WTC11 (cell line): ENCODE measurements at regions not wholly inside any gene's neighbourhood (a gene's known extent, or its start where the extent isn't known, plus 50 kb on each side); places are given as distances from the start of the nearest gene placed in this dataset.

Experiments used
- ATAC-seq: fragments of 200-7000 bp; cut with Tn5 transposase; 2 replicates; pipeline ENCODE4 v1.10.0; 2021; ENCODE audit warnings: mild to moderate bottlenecking, moderate library complexity
- CTCF ChIA-PET: fragments of 300-600 bp; sonication (Branson Sonifier 250); formaldehyde crosslinking; loops from one replicate; lab custom pipeline; 2021; ENCODE audit warnings: antibody characterized with exemption; lab: Charles Lee
- POLR2A ChIA-PET: fragments of 350-600 bp; sonication (Branson Sonifier 250); formaldehyde crosslinking; loops from one replicate; lab custom pipeline; 2021; ENCODE audit warnings: antibody characterized with exemption; lab: Charles Lee
- DNase-seq: peaks from one replicate; pipeline ENCODE4 v3.0.0; 2021; ENCODE audit warnings: low spot score
- H3K27ac Mint-ChIP-seq: 2 replicates; pipeline ENCODE4 v1.8.0; 2021; ENCODE audit warnings: mixed read lengths
- H3K27me3 Mint-ChIP-seq: 2 replicates; pipeline ENCODE4 v1.8.0; 2021; ENCODE audit warnings: low read depth, mild to moderate bottlenecking, moderate library complexity, mixed read lengths
- H3K36me3 Mint-ChIP-seq: 2 replicates; pipeline ENCODE4 v1.8.0; 2021; ENCODE audit warnings: mixed read lengths
- H3K4me1 Mint-ChIP-seq: 2 replicates; pipeline ENCODE4 v1.8.0; 2022; ENCODE audit warnings: mixed read lengths
- H3K4me3 Mint-ChIP-seq: 2 replicates; pipeline ENCODE4 v1.8.0; 2021; ENCODE audit warnings: mild to moderate bottlenecking, moderate library complexity, mixed read lengths
- H3K9me3 Mint-ChIP-seq: 2 replicates; pipeline ENCODE4 v1.8.0; 2021; ENCODE audit warnings: mixed read lengths
- CDX4 ChIP-seq: fragments of 250-450 bp; sonication (Bioruptor Pico); IDR thresholded peaks from 2 replicates; pipeline ENCODE4 v1.9.0; 2021; ENCODE audit warnings: moderate library complexity, mild to moderate bottlenecking, inconsistent platforms, borderline replicate concordance
- FOXK1 ChIP-seq: sonication (generic); formaldehyde crosslinking; IDR thresholded peaks from 2 replicates; pipeline ENCODE4 v1.8.0; 2022; ENCODE audit warnings: mild to moderate bottlenecking, moderate library complexity, missing genetic modification reagents
- GTF2I ChIP-seq: fragments of 250-450 bp; sonication (Bioruptor Pico); conservative IDR thresholded peaks from 2 replicates; pipeline ENCODE4 v1.4.0; 2021; ENCODE audit warnings: mild to moderate bottlenecking
- JAZF1 ChIP-seq: fragments of 250-450 bp; sonication (Bioruptor Pico); IDR thresholded peaks from 2 replicates; pipeline ENCODE4 v1.9.0; 2021; ENCODE audit warnings: moderate library complexity, mild to moderate bottlenecking, inconsistent platforms
- JUN ChIP-seq: sonication (generic); formaldehyde crosslinking; IDR thresholded peaks from 2 replicates; pipeline ENCODE4 v1.8.0; 2023; ENCODE audit warnings: mild to moderate bottlenecking, missing genetic modification reagents
- KAT7 ChIP-seq: sonication (generic); formaldehyde crosslinking; IDR thresholded peaks from 2 replicates; pipeline ENCODE4 v1.8.1; 2023; ENCODE audit warnings: missing genetic modification reagents, mild to moderate bottlenecking, borderline replicate concordance
- MAX ChIP-seq: sonication (generic); formaldehyde crosslinking; IDR thresholded peaks from 2 replicates; pipeline ENCODE4 v1.8.0; 2022; ENCODE audit warnings: mild to moderate bottlenecking, missing genetic modification reagents
- MXD4 ChIP-seq: fragments of 250-450 bp; sonication (Bioruptor Pico); IDR thresholded peaks from 2 replicates; pipeline ENCODE4 v1.8.0; 2021; ENCODE audit warnings: mild to moderate bottlenecking, moderate library complexity, borderline replicate concordance
- NFE2L1 ChIP-seq: sonication (generic); formaldehyde crosslinking; IDR thresholded peaks from 2 replicates; pipeline ENCODE4 v1.8.1; 2023; ENCODE audit warnings: missing genetic modification reagents
- NFYB ChIP-seq: sonication (generic); formaldehyde crosslinking; conservative IDR thresholded peaks from 2 replicates; pipeline ENCODE4 v1.8.0; 2022; ENCODE audit warnings: low read depth, missing genetic modification reagents
- PREB ChIP-seq: sonication (generic); formaldehyde crosslinking; IDR thresholded peaks from 2 replicates; pipeline ENCODE4 v1.8.1; 2022; ENCODE audit warnings: mild to moderate bottlenecking, missing genetic modification reagents, moderate library complexity, borderline replicate concordance
- PRRX2 ChIP-seq: fragments of 250-450 bp; sonication (Bioruptor Pico); IDR thresholded peaks from 2 replicates; pipeline ENCODE4 v1.8.0; 2021; ENCODE audit warnings: mild to moderate bottlenecking
- RELA ChIP-seq: sonication (generic); formaldehyde crosslinking; IDR thresholded peaks from 2 replicates; pipeline ENCODE4 v1.8.1; 2022; ENCODE audit warnings: missing genetic modification reagents, mild to moderate bottlenecking, borderline replicate concordance
- TCF7 ChIP-seq: sonication (generic); formaldehyde crosslinking; IDR thresholded peaks from 2 replicates; pipeline ENCODE4 v1.8.0; 2022; ENCODE audit warnings: mild to moderate bottlenecking, low read depth, missing genetic modification reagents, moderate library complexity
- TEAD1 ChIP-seq: sonication (generic); formaldehyde crosslinking; IDR thresholded peaks from 2 replicates; pipeline ENCODE4 v1.8.0; 2022; ENCODE audit warnings: mild to moderate bottlenecking, missing genetic modification reagents
- TEAD4 ChIP-seq: sonication (generic); formaldehyde crosslinking; IDR thresholded peaks from 2 replicates; pipeline ENCODE4 v1.8.0; 2022; ENCODE audit warnings: mild to moderate bottlenecking, missing genetic modification reagents
- TP53 ChIP-seq: sonication (generic); formaldehyde crosslinking; IDR thresholded peaks from 2 replicates; pipeline ENCODE4 v1.8.1; 2023; ENCODE audit warnings: mild to moderate bottlenecking, missing genetic modification reagents
- ZBTB21 ChIP-seq: sonication (generic); formaldehyde crosslinking; IDR thresholded peaks from 2 replicates; pipeline ENCODE4 v1.8.1; 2023; ENCODE audit warnings: mild to moderate bottlenecking, missing genetic modification reagents, borderline replicate concordance
- ZNF121 ChIP-seq: sonication (generic); formaldehyde crosslinking; IDR thresholded peaks from 2 replicates; pipeline ENCODE4 v1.8.0; 2023; ENCODE audit warnings: missing genetic modification reagents
- ZNF512 ChIP-seq: sonication (generic); formaldehyde crosslinking; IDR thresholded peaks from 2 replicates; pipeline ENCODE4 v1.8.1; 2022; ENCODE audit warnings: missing genetic modification reagents, borderline replicate concordance
- TF ChIP-seq, protein P1 (sequence below): sonication (generic); formaldehyde crosslinking; IDR thresholded peaks from 2 replicates; pipeline ENCODE4 v1.8.0; 2023; ENCODE audit warnings: missing genetic modification reagents, mild to moderate bottlenecking, borderline replicate concordance
- TF ChIP-seq, protein P2 (sequence below): sonication (generic); formaldehyde crosslinking; IDR thresholded peaks from 2 replicates; pipeline ENCODE4 v1.8.1; 2022; ENCODE audit warnings: low read depth, mild to moderate bottlenecking, moderate library complexity, missing genetic modification reagents, borderline replicate concordance
- TF ChIP-seq, protein P3 (sequence below): sonication (generic); formaldehyde crosslinking; IDR thresholded peaks from 2 replicates; pipeline ENCODE4 v1.8.0; 2023; ENCODE audit warnings: missing genetic modification reagents
- TF ChIP-seq, protein P4 (sequence below): sonication (generic); formaldehyde crosslinking; conservative IDR thresholded peaks from 2 replicates; pipeline ENCODE4 v1.8.1; 2023; ENCODE audit warnings: mild to moderate bottlenecking, low read depth, missing genetic modification reagents, moderate library complexity

DNA sequence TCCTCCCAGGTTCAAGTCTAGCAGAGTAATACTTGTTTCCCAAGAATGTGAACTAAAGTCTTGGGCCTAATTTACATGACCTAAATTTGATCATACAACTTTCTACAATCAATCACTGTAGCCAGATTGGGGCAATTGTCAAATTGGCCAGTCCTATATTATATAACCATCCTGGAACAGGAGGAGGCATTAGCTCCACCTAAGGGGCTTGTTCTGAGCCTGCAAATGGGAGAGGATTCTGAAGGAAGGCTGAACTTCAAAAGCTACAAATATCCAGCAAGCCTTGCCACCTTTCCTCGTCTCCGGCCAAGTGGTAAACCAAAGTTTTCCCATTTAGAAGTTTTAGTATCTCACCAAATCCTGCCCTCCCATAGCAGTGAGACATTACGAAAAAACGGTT is 1289.6 kb upstream of the TENM3 start (continued):
- TF ChIP-seq, protein P1, sequence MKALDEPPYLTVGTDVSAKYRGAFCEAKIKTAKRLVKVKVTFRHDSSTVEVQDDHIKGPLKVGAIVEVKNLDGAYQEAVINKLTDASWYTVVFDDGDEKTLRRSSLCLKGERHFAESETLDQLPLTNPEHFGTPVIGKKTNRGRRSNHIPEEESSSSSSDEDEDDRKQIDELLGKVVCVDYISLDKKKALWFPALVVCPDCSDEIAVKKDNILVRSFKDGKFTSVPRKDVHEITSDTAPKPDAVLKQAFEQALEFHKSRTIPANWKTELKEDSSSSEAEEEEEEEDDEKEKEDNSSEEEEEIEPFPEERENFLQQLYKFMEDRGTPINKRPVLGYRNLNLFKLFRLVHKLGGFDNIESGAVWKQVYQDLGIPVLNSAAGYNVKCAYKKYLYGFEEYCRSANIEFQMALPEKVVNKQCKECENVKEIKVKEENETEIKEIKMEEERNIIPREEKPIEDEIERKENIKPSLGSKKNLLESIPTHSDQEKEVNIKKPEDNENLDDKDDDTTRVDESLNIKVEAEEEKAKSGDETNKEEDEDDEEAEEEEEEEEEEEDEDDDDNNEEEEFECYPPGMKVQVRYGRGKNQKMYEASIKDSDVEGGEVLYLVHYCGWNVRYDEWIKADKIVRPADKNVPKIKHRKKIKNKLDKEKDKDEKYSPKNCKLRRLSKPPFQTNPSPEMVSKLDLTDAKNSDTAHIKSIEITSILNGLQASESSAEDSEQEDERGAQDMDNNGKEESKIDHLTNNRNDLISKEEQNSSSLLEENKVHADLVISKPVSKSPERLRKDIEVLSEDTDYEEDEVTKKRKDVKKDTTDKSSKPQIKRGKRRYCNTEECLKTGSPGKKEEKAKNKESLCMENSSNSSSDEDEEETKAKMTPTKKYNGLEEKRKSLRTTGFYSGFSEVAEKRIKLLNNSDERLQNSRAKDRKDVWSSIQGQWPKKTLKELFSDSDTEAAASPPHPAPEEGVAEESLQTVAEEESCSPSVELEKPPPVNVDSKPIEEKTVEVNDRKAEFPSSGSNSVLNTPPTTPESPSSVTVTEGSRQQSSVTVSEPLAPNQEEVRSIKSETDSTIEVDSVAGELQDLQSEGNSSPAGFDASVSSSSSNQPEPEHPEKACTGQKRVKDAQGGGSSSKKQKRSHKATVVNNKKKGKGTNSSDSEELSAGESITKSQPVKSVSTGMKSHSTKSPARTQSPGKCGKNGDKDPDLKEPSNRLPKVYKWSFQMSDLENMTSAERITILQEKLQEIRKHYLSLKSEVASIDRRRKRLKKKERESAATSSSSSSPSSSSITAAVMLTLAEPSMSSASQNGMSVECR (CRISPR knock-in tag) = no peak
- TF ChIP-seq NFYB (CRISPR knock-in tag) = no peak
- TF ChIP-seq JUN (CRISPR knock-in tag) = no peak
- TF ChIP-seq, protein P2, sequence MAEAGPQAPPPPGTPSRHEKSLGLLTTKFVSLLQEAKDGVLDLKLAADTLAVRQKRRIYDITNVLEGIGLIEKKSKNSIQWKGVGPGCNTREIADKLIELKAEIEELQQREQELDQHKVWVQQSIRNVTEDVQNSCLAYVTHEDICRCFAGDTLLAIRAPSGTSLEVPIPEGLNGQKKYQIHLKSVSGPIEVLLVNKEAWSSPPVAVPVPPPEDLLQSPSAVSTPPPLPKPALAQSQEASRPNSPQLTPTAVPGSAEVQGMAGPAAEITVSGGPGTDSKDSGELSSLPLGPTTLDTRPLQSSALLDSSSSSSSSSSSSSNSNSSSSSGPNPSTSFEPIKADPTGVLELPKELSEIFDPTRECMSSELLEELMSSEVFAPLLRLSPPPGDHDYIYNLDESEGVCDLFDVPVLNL (CRISPR knock-in tag) = no peak
- no peak for TF ChIP-seq MXD4
- TF ChIP-seq ZNF512 (CRISPR knock-in tag) = no peak

GRCh38 chr4:180960743-180961401 is 1282.3 kb upstream of the TENM3 start:
- Mint-ChIP-seq H3K27ac (no peak overlapping the region), H3K9me3 (no peaks in the 10 kb centered on the region), H3K27me3 (no peaks in the 10 kb centered on the region), H3K4me1 (peaks cover 21% of the 10 kb centered on the region), H3K4me3 (no peak overlapping the region), H3K36me3 (no peaks in the 10 kb centered on the region)
- ChIA-PET CTCF (no interaction called here), POLR2A (no interaction called here)
- DNase-seq (no peak), ATAC-seq (peak; percentile 46; the same call in 1 of the 2 replicates)
- no peak for TF ChIP-seq GTF2I (CRISPR knock-in tag)
- TF ChIP-seq, protein P3, sequence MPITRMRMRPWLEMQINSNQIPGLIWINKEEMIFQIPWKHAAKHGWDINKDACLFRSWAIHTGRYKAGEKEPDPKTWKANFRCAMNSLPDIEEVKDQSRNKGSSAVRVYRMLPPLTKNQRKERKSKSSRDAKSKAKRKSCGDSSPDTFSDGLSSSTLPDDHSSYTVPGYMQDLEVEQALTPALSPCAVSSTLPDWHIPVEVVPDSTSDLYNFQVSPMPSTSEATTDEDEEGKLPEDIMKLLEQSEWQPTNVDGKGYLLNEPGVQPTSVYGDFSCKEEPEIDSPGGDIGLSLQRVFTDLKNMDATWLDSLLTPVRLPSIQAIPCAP (CRISPR knock-in tag) = no peak
- TF ChIP-seq TCF7 (CRISPR knock-in tag) = no peak
- no peak for TF ChIP-seq RELA
- no peak for TF ChIP-seq CDX4
- TF ChIP-seq ZBTB21 (CRISPR knock-in tag) = no peak
- no peak for TF ChIP-seq ZNF121
- no peak for TF ChIP-seq MAX
- TF ChIP-seq KAT7 (CRISPR knock-in tag) = no peak
- no peak for TF ChIP-seq TP53 (CRISPR knock-in tag)
- TF ChIP-seq TEAD1 = no peak
- no peak for TF ChIP-seq PRRX2
- TF ChIP-seq, protein P4, sequence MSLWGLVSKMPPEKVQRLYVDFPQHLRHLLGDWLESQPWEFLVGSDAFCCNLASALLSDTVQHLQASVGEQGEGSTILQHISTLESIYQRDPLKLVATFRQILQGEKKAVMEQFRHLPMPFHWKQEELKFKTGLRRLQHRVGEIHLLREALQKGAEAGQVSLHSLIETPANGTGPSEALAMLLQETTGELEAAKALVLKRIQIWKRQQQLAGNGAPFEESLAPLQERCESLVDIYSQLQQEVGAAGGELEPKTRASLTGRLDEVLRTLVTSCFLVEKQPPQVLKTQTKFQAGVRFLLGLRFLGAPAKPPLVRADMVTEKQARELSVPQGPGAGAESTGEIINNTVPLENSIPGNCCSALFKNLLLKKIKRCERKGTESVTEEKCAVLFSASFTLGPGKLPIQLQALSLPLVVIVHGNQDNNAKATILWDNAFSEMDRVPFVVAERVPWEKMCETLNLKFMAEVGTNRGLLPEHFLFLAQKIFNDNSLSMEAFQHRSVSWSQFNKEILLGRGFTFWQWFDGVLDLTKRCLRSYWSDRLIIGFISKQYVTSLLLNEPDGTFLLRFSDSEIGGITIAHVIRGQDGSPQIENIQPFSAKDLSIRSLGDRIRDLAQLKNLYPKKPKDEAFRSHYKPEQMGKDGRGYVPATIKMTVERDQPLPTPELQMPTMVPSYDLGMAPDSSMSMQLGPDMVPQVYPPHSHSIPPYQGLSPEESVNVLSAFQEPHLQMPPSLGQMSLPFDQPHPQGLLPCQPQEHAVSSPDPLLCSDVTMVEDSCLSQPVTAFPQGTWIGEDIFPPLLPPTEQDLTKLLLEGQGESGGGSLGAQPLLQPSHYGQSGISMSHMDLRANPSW = no peak
- no peak for TF ChIP-seq TEAD4 (CRISPR knock-in tag)
- TF ChIP-seq PREB (CRISPR knock-in tag) = no peak
- TF ChIP-seq FOXK1 (CRISPR knock-in tag) = no peak
- no peak for TF ChIP-seq JAZF1 (CRISPR knock-in tag)
- TF ChIP-seq NFE2L1 (CRISPR knock-in tag) = no peak
